ENCODE measurements at regions not wholly inside any gene's neighbourhood (a gene's known extent, or its start where the extent isn't known, plus 50 kb on each side); places are given as distances from the start of the nearest gene placed in this dataset.
"Not testable (repeated sequence)": the region's sequence is repeated elsewhere in the genome, so short reads cannot be mapped to it uniquely, and the experiment has no call there.

DNA sequence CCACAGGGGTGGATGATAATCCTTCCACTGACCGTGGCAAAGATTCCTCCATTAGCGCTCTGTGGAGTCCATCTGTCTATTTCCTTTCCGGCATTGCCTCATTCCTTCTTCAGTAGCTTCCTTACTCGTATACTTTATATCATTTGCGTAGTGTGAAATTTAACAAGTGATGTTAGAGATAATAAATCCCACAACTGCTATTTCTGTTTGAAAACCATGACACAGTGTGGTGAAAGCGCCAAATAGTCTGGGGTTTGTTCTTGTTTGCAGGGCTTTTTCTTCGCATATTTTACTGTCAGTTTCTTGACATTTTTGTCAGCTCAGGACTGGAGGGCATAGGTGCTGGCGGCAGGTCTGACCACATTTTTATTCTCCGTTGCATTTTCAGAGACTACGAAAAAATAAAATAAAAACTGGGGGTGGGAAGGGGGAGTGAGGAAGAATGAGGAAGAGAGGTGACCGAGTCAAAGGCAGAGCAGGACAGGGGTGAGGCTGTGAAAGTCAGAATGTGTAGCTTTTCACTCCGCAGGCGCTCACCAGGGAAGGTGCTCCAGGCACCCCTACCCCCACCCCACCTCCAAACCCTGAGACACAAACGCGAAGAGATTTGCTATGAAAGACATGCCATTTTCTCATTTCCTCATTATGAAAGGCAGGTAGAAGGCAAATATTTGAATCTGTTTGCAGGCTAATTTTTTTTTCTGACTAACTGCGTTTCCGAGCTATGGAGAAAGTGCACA, 965.0 kb downstream of the MCTP2 start:
- no peak for TF ChIP-seq POLR2A (IDR thresholded peaks at IDR 0.05)
- TF ChIP-seq EP300 (IDR thresholded peaks at IDR 0.05) = no peak
- TF ChIP-seq POLR2AphosphoS5 (IDR thresholded peaks at IDR 0.05) = no peak
- TF ChIP-seq CTCF (IDR thresholded peaks at IDR 0.05) = no peak
- DNase-seq (ENCODE audit: low spot score in 2 of 2) = no peak
- Histone ChIP-seq H3K27me3 (no peaks in the 10 kb centered on the region), H3K36me3 (no peaks in the 10 kb centered on the region), H3K9me3 (no peaks in the 10 kb centered on the region), H3K4me1 (no peaks in the 10 kb centered on the region), H3K27ac (no peak overlapping the region), H3K4me3 (no peak overlapping the region)
- WGBS = 41% methylated on average over 17 of the region's 17 CpGs

DNA sequence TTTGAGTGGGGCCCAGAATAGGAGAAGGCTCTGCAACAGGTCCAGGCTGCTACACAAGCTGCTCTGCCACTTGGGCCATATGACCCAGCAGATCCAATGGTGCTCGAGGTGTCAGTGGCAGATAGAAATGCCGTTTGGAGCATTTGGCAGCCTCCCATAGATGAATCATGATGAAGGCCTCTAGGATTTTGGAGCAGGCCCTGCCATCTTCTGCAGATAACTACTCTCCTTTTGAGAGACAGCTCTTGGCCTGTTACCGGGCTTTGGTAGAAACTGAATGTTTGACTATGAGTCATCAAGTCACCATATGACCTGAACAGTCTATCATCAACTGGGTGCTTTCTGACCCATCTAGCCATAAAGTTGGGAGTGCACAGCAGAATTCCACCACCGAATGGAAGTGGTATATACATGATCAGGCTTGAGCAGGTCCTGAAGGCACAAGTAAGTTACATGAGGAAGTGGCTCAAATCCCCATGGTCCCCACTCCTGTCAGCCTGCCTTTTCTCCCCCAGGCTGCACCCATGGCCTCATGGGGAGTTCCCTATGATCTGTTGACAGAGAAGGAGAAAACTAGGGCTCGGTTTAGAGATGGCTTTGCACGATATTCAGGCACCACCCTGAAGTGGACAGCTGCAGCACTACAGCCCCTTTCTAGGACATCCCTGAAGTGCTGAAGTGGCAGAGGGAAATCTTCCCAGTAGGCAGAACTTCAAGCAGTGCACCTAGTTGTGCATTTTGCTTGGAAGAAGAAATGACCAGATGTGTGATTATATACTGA, 971.4 kb downstream of the MCTP2 start:
- H3K27ac ChIP-seq = no peak overlapping the region
- no peaks in the 10 kb centered on the region for H3K36me3 ChIP-seq
- TF ChIP-seq POLR2AphosphoS5 (IDR thresholded peaks at IDR 0.05) (no peak), EP300 (IDR thresholded peaks at IDR 0.05) (no peak), CTCF (IDR thresholded peaks at IDR 0.05) (no peak), POLR2A (IDR thresholded peaks at IDR 0.05) (no peak)
- no peaks in the 10 kb centered on the region for H3K9me3 ChIP-seq
- no peak overlapping the region for H3K4me3 ChIP-seq
- no peaks in the 10 kb centered on the region for H3K4me1 ChIP-seq
- 85% methylated on average over 6 of the region's 6 CpGs for WGBS
- no peaks in the 10 kb centered on the region for H3K27me3 ChIP-seq
- no peak for DNase-seq (ENCODE audit: low spot score in 2 of 2)

DNA sequence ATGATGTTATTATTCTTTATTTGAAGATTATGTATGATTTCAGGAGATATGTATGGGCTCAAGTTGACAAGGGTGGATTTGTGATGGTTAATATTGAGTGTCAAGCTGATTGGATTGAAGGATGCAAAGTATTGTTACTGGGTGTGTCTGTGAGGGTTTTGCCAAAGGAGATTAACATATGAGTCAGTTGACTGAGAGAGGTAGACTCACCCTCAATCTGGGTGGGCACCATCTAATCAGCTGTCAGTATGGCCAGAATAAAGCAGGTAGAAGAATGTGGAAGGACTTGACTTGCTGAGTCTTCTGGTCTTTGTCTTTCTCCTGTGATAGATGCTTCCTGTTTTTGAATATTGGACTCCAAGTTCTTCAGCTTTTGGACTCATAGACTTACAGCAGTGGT, 973.7 kb downstream of the MCTP2 start:
- DNase-seq (ENCODE audit: low spot score in 2 of 2) = no peak
- Histone ChIP-seq H3K27me3 (no peaks in the 10 kb centered on the region), H3K36me3 (no peaks in the 10 kb centered on the region), H3K4me3 (no peak overlapping the region), H3K9me3 (no peaks in the 10 kb centered on the region), H3K4me1 (no peaks in the 10 kb centered on the region), H3K27ac (no peak overlapping the region)
- TF ChIP-seq CTCF (IDR thresholded peaks at IDR 0.05) = no peak
- TF ChIP-seq EP300 (IDR thresholded peaks at IDR 0.05) = no peak
- TF ChIP-seq POLR2A (IDR thresholded peaks at IDR 0.05) = no peak
- TF ChIP-seq POLR2AphosphoS5 (IDR thresholded peaks at IDR 0.05) = no peak

DNA sequence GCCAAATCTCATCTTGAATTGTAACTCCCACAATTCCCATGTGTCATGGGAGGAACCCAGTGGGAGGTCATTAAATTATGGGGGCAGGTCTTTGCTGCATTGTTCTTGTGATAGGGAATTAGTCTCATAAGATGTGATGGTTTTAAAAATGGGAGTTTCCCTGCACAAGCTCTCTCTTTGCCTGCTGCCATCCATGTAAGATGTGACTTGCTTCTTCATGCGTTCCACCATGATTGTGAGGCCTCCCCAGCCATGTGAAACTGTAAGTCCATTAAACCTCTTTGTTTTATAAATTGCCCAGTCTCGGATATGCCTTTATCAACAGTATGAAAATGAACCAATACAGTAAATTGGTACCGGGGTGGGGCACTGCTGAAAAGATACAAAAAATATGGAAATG, 974.5 kb downstream of the MCTP2 start:
- not testable (repeated sequence) for H3K36me3 ChIP-seq; H3K27me3 ChIP-seq; H3K4me1 ChIP-seq; H3K27ac ChIP-seq; DNase-seq (ENCODE audit: low spot score in 2 of 2); H3K4me3 ChIP-seq; H3K9me3 ChIP-seq
- WGBS = 95% methylated on average over 3 of the region's 3 CpGs

DNA sequence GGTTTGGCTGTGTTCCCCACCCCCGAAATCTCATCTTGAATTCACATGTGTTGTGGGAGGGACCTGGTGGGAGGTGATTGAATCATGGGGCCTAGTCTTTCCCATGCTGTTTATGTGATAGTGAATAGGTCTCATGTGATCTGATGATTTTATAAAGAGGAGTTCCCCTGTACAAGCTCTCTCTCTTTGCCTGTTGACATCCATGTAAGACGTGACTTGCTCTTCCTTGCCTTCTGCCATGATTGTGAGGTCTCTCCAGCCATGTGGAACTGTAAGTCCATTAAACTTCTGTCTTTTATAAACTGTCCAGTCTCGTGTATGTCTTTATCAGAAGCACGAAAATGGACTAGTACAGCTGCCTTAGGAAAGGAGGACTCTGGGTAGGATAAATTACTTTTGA, 976.7 kb downstream of the MCTP2 start:
- TF ChIP-seq POLR2AphosphoS5 (IDR thresholded peaks at IDR 0.05) = no peak
- no peak for TF ChIP-seq POLR2A (IDR thresholded peaks at IDR 0.05)
- TF ChIP-seq CTCF (IDR thresholded peaks at IDR 0.05) = no peak
- TF ChIP-seq EP300 (IDR thresholded peaks at IDR 0.05) = no peak
- whole genome bisulfite sequencing = 85% methylated on average over 4 of the region's 4 CpGs
- Histone ChIP-seq H3K4me3 (no peak overlapping the region), H3K27ac (no peak overlapping the region), H3K4me1 (no peaks in the 10 kb centered on the region), H3K36me3 (no peaks in the 10 kb centered on the region), H3K27me3 (no peaks in the 10 kb centered on the region), H3K9me3 (no peaks in the 10 kb centered on the region)
- DNase-seq (ENCODE audit: low spot score in 2 of 2) = no peak

All from suprapubic skin (tissue), 4 donors.